GM21786 (cell line): ENCODE measurements at regions not wholly inside any gene's neighbourhood (a gene's known extent, or its start where the extent isn't known, plus 50 kb on each side); places are given as distances from the start of the nearest gene placed in this dataset.

Experiments
- ATAC-seq: cut with Tn5 transposase; IDR thresholded peaks from one replicate; pipeline ENCODE4 v1.9.1; 2021; ENCODE audit not compliant: unreplicated experiment

DNA sequence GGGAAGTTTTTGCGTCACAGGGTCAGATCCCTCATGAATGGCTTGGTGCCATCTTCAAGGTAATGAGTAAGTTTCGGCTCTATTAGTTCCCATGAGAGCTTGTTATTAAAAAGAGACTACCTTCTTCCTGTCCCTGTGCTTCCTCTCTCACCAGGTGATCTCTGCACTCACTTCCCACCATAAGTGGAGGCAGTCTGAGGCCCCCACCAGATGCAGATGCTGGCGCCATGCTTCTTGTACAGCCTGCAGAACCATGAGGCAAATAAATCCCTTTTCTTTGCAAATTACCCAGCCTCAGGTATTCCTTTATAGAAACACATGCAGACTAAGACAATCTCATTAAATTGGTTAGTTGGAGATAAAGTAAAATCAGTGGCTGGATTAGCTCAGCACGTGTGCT is 75.6 kb upstream of the RFC3 start:
- no peak for ATAC-seq

DNA sequence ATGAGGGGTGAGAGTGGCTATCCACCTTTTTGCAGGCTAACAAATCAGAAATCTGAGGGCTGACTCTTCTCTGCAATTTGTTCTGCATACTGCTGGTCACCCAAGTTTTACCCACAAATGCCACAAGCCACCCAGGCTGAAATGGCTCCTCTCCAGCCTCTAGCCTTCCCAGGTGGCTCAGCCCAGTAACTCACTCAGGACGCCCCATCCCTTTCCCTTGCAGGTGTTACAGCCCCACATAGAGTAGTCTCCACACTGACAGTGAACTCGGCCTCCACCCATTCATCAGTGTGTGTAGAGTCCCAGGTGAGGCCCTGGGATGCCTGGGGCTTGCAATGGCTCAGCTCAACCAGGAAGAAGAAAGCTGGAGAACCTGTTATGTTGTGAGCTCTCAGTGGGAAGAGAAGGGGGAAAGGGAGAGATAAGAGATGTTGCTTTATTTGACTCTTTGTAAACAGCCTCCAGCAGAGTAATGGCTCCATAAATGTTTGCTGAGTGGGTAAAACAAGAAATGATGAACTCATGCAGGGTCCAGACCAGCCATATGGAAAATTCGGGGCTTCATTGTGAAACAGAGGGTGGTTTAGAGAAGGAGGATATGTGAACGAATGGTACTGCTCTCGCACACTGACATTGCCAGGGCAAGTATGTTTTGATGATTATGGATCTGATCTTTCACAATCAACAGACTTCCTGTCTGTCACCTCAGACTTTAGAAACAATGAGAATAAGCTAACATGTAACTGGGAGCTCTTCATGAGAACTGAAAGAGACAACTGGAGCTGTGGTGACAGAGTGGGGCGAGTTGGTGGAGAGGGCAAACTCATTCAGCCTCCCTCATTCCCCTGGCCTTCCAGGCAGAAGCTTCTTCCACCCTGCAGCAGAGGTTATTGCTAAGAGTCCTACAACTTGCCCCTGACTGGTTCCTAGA is 74.2 kb upstream of the RFC3 start:
- ATAC-seq: peak; percentile 79

DNA sequence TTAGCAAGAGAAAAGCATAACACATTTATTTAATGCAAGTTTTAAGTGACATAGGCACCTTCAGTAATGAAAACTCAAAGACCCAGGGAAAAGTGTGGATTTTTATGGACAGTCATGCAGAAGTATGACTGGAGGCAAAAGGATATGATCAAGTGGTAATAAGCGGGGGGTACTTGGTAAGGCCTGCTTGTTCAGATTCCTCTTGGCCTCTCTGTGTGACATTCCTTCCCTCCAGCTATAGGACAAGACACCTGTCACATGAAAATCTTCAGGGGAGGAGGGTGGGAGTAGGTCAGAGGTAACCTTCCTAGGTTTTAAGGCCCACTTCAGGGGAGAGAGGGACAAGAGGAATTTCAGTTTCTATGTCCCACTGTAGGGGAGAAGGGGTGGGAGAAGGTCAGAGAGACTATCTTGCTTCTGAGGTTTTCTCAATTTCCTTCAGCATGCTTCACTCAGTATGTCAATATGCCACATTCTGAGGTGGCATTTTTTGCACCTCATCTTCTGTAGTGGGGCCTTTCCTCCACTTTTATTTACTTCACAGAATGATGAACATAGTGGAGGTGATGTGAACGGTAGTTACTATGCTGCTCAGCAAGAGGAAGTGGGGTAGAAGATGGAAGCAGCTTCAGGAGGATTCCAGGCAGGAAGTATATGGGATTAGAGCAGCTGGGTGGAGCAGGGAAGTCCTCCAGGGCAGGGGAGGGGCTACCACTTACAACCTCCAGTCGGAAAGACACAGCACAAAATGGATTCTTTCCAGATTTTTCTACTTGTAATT is 73.2 kb upstream of the RFC3 start:
- ATAC-seq: no peak

DNA sequence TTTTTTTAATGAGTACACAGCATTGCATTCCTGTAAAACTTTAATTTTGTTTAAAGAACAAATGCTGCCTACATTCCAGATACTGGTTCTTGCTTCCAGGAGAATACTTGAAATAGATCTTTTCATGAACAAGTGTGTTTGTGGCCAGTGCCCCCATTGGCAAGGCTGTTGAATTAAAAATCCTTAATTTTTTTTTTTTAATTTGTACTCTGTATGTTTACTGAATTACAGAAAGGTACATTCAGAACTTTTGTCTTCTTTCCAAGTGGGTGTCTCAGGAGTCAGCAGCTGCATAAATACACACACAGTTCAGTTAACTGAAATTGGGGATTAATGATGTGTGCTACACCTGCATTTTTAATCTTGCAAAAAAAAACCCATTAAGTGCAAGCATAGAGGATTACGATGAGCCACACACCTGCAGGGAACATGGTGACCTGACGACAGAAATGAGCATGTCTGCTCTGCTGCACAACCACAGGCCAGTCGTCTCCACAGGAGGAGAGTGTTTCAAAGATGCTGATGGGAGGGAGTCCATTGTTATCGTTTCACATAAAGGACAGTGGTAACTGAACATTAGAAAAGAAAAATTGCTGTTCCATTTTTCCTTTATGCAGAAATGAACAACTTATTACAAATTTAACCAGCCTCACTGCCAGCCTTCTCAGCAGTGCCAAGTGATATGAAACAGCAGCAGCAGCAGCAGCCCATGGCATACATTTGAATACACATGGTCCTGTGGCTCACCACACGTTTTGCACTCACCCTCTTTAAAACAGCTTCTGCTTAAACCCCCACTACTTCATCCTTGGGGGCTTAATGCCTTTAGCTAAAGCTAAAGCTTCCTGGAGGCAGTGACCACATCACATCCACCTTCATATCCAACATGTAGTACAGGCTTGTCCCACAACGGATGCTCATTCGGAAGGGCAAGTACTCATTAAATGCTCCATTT is 72.3 kb upstream of the RFC3 start:
- ATAC-seq: peak; percentile 40

DNA sequence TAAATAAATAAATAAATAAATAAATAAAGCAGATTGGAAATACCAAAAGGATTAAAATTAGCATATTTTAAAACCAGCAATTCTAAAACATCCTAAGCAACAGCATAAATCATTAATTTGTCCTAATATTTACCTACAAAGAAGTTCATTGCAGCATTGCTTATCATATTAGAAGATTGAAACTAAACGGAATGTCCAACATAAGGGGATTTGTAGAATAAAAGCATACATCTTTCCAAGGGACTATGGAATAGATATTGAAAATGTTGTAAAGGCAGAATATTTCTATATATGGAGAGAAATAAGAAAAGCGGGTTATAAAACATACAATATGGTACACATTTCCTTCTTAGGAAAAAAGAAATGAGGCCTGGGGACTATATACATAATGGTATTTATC is 71.1 kb upstream of the RFC3 start:
- no peak for ATAC-seq

DNA sequence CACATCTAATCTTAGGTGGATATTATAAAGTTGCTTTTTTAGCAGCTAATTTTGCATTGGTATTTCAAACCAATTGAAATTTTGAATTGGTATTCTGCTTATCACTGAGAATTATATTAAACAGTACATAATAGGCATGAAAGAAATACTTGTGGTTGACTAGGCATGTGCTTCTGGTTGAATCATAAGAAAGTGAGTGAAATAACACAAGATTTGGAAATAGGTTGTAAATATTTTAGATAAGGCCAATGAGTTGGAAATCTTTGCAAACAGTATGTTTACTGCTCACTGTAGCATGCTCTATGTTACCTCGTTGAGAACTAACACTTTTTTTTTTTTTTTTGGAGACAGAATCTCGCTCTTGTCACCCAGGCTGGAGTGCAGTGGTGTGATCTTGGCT is 66.8 kb upstream of the RFC3 start:
- no peak for ATAC-seq

DNA sequence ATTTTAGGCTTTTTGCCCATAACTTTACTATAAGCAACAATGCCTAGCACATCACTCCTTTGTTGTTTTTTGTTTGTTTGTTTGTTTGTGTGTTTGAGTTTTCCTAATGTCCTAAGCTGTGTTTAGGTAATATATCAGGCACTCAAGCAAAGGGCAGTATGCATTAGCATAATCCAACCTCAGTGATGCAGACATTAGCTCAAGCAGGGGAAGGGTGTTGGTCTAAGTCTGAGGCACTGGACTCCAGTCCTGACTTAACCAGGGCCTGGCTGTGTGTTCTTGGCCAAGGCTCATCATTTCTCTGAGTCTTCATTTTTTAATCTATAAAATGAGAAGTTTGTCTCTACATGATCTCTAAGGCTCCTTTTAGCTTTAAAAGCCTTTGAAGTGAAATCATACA is 65.9 kb upstream of the RFC3 start:
- ATAC-seq: no peak

DNA sequence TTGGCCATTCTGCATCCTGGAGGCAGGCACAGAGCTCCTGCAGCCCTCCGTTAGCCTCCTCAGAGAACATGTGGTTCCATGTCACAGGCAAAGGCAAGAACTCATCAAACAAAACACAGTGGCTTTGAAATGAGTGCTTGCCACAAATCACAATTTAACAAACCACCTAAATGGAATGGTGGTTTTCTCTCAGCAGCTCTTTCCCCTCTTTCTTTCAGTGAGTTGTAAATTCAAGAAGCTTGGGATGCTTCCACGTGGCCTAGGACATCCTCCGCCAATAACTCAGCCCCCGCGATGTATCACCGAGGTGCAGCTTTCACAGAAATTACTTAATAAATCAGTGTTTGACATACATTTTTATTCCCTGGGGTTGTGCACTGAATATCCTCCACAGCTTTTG is 65.4 kb upstream of the RFC3 start:
- ATAC-seq: no peak

DNA sequence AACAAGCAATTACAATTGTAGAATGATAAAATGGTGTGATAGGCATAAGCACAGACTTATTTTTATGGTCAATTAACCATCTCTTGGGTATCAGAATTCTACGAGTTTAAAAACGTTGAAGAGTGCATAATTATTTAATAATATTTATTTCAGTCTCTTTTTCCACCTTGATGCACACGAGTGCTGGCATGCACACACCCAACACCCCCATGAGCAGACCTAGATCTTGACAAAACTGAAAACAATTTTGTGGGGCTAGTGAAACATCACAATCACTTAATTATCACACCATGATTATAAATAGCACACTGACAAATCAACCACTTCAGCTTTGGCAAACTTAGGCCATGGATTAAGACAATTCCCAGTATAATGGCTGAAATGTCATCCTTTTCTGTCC is 61.0 kb upstream of the RFC3 start:
- no peak for ATAC-seq

DNA sequence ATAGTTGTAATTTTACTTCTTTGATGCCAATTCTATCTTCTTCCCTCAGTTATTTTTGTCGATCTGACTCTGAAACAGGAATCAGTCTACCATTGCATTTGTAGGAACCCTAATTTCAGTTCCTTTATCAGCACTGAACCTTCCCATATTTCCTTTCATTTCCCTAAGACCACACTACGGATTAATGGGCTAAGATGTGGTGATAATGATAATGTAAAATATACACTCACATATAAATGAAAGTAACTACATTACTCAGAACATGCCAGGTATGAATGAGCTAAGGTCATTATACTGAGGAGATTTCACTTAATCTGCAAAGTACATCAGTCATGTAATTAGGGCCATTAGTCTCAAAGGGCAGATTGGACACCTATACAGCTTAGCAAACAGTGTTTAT is 60.2 kb upstream of the RFC3 start:
- peak; percentile 54 for ATAC-seq

DNA sequence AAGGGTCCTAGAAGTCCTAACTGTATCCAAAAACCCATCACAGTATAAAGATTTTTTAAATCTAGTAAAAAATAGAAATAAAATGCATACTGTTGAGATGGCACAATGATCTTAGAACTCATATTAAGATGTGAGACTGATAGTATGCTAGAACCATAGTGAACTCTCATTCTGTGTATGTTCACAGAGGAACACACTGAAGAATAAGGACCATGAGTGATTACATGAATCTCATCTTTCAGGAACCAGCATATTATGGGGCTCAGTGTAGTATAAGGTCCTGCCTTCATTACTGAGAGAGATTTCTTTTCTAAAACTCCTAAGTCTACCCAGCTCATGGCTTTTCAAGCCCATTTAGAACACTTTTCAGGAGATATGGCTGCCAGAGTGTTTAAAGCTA is 59.8 kb upstream of the RFC3 start:
- peak; percentile 68 for ATAC-seq

DNA sequence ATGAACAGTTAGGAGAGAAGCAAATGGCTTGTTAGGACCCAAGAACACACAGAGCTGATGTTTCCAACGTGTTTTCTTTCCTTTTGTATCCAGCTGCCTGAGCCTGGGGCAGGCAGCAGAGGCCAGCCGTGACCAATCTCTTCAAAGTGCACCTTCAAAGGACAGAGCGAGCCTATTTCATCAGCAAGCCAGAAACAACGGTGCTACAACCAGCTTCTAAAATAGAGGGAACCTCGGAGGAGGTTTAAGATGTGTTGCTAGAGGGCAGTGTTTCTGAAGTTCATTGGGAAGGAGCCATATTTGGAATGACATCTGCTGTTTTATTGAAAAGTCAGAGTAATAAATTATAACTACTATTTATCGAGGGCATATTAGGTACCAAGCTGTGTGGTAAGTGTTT is 56.2 kb upstream of the RFC3 start:
- no peak for ATAC-seq

DNA sequence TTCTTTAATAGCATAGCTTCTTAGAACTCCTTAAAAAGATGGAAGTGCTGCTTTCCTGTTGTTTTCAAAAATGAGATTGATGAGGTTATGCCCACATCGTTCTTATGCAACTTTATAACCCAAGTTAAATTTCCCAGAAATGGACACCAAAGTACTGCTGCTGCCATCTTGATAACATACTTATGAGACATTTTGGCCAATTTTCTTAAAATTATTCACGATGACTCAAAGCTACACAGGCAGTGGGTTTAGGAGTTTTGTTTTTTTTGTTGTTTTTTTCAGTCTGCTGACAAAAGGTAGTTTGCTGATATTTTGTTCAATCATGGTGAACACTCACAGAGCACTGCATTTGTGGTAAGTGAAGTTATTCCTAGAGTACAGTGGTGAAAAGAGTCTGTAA is 54.9 kb upstream of the RFC3 start:
- no peak for ATAC-seq

DNA sequence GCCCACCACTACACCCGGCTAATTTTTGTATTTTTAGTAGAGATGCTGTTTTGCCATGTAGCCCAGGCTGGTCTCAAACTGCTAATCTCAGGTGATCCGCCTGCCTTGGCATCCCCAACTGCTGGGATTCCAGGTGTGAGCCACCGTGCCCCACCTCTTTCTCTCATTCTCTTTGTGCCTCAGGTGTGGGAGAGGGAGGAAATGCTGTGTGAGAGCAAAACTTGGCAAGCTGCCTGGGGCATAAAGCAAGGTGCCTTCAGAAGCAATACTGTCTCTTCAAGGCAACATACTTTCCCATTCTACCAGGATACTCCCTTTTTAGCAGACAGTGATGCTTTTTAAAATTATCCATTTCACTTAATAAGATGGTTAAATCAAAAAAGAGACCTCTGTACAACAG is 53.2 kb upstream of the RFC3 start:
- no peak for ATAC-seq

DNA sequence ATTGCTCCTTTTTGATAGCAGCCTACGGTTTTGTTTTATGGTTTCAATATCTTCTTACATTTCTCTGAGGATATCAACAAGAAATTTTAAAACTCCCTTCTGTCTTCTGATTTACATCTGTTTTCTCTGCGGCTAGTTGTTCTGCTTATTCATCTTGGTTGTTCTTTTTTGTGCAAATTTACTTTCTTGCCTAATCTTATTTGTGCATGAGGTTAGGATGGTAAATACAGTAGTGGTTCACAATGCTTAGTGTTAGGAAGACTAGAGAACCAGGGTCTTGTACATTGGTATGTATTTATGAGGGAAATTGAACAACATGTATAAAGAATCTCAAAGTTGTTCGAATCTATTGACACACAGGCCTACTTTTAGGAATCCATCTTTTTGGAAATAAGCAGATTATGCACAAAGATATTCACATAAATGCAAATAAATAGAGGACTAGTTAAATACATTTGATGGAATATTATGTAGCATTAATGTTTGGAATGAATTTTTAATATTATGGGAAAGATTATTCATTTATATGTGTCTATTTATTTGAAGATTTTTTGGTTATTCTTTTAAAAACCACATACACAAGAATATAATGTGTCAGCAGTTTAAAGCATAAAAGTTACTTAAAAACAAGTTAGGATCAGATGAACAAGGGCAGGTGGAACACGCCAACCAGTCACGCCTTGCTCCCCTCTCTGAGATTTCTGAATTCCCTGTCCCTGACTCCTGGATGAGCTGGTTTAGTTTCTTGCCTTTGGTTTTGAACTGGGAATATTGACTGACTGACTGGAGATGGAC is 51.4 kb upstream of the RFC3 start:
- ATAC-seq: no peak

DNA sequence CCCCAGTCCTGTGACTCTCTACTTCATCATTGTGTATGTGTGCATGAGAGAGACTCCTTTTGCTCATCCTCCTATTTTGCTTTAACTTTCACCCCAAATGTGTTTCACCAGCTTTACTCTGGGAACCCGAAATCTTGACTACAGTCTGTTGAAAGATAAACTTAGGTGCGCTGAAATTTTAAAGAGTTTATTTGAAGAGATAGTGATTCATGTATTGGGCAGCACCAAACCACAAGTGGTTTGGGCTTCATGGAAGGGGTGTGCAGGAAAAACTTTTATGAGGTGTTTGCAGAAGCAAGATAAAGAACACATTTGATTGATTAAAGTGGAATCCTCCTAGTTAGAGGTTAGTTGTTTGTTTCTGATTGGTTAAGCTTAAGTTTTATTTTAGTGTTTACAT is 50.8 kb upstream of the RFC3 start:
- ATAC-seq: no peak
